ENCODE measurements at regions not wholly inside any gene's neighbourhood (a gene's known extent, or its start where the extent isn't known, plus 50 kb on each side); places are given as distances from the start of the nearest gene placed in this dataset.

DNA sequence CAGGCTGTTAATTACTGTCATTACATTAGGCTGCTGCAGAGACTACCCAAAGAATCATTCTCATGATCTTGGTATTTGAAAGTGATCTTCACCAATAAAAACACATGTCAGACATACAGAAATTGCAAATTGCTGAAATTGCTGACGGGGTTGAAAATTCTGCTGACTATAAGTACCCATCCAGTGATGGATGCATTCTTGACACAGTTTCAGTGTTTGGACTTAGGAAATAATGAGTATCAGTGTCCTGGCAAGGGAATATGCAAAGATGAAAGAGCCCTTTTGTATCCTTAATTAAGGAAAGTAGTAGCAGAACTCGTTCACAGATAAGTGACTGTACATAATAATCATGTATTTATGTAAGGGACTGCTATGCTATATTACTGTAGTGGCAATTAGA lies 221.1 kb upstream of the ATP5MC3 start:
- ATAC-seq, result no peak
- TF ChIP-seq ZNF8 (CRISPR knock-in tag; IDR thresholded peaks at IDR 0.05) (no peak), ISL1 (CRISPR knock-in tag; IDR thresholded peaks at IDR 0.05) (no peak), CREB5 (CRISPR knock-in tag; IDR thresholded peaks at IDR 0.05; ENCODE audit: low read depth) (no peak), ZFP30 (CRISPR knock-in tag; IDR thresholded peaks at IDR 0.05) (no peak), CSRNP3 (CRISPR knock-in tag; IDR thresholded peaks at IDR 0.05) (no peak), ZNF70 (CRISPR knock-in tag; IDR thresholded peaks at IDR 0.05) (no peak), GLIS3 (CRISPR knock-in tag; IDR thresholded peaks at IDR 0.05) (no peak), TOX (CRISPR knock-in tag; IDR thresholded peaks at IDR 0.05; ENCODE audit: borderline replicate concordance) (no peak), PPARA (CRISPR knock-in tag; IDR thresholded peaks at IDR 0.05; ENCODE audit: borderline replicate concordance) (no peak), TCF4 (CRISPR knock-in tag; IDR thresholded peaks at IDR 0.05; ENCODE audit: borderline replicate concordance) (no peak), RARB (CRISPR knock-in tag; IDR thresholded peaks at IDR 0.05) (no peak)

- TF ChIP-seq, protein P1, sequence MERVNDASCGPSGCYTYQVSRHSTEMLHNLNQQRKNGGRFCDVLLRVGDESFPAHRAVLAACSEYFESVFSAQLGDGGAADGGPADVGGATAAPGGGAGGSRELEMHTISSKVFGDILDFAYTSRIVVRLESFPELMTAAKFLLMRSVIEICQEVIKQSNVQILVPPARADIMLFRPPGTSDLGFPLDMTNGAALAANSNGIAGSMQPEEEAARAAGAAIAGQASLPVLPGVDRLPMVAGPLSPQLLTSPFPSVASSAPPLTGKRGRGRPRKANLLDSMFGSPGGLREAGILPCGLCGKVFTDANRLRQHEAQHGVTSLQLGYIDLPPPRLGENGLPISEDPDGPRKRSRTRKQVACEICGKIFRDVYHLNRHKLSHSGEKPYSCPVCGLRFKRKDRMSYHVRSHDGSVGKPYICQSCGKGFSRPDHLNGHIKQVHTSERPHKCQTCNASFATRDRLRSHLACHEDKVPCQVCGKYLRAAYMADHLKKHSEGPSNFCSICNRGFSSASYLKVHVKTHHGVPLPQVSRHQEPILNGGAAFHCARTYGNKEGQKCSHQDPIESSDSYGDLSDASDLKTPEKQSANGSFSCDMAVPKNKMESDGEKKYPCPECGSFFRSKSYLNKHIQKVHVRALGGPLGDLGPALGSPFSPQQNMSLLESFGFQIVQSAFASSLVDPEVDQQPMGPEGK (CRISPR knock-in tag; IDR thresholded peaks at IDR 0.05; ENCODE audit: borderline replicate concordance), result no peak
- TF ChIP-seq OSR1 (CRISPR knock-in tag; IDR thresholded peaks at IDR 0.05), result no peak
- TF ChIP-seq CSRNP3 (CRISPR knock-in tag; IDR thresholded peaks at IDR 0.05), result no peak
- TF ChIP-seq, protein P2, sequence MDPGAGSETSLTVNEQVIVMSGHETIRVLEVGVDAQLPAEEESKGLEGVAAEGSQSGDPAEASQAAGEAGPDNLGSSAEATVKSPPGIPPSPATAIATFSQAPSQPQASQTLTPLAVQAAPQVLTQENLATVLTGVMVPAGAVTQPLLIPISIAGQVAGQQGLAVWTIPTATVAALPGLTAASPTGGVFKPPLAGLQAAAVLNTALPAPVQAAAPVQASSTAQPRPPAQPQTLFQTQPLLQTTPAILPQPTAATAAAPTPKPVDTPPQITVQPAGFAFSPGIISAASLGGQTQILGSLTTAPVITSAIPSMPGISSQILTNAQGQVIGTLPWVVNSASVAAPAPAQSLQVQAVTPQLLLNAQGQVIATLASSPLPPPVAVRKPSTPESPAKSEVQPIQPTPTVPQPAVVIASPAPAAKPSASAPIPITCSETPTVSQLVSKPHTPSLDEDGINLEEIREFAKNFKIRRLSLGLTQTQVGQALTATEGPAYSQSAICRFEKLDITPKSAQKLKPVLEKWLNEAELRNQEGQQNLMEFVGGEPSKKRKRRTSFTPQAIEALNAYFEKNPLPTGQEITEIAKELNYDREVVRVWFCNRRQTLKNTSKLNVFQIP (CRISPR knock-in tag; IDR thresholded peaks at IDR 0.05; ENCODE audit: borderline replicate concordance, low read depth), result no peak
- TF ChIP-seq ZC3H10 (CRISPR knock-in tag; IDR thresholded peaks at IDR 0.05), result no peak
- no peak for TF ChIP-seq ISL1 (CRISPR knock-in tag; IDR thresholded peaks at IDR 0.05)
- no peak for ATAC-seq
Observed at GRCh38 chr2:175401956-175402469, 220.5 kb upstream of the ATP5MC3 start.

GRCh38 chr2:175400975-175401374 lies 219.5 kb upstream of the ATP5MC3 start:
- ATAC-seq, result no peak
- TF ChIP-seq GLIS3 (CRISPR knock-in tag; IDR thresholded peaks at IDR 0.05), result no peak
- TF ChIP-seq, protein P1 (CRISPR knock-in tag; IDR thresholded peaks at IDR 0.05; ENCODE audit: borderline replicate concordance), result no peak
- no peak for TF ChIP-seq TCF4 (CRISPR knock-in tag; IDR thresholded peaks at IDR 0.05; ENCODE audit: borderline replicate concordance)
- TF ChIP-seq TOX (CRISPR knock-in tag; IDR thresholded peaks at IDR 0.05; ENCODE audit: borderline replicate concordance), result no peak
- no peak for TF ChIP-seq ZNF8 (CRISPR knock-in tag; IDR thresholded peaks at IDR 0.05)
- TF ChIP-seq, protein P2 (CRISPR knock-in tag; IDR thresholded peaks at IDR 0.05; ENCODE audit: borderline replicate concordance, low read depth), result no peak
- no peak for TF ChIP-seq TSHZ2 (CRISPR knock-in tag; IDR thresholded peaks at IDR 0.05)
- no peak for TF ChIP-seq SNAI2 (CRISPR knock-in tag; IDR thresholded peaks at IDR 0.05)
- no peak for TF ChIP-seq ZC3H10 (CRISPR knock-in tag; IDR thresholded peaks at IDR 0.05)
- TF ChIP-seq ZFP30 (CRISPR knock-in tag; IDR thresholded peaks at IDR 0.05), result no peak
- TF ChIP-seq ISL1 (CRISPR knock-in tag; IDR thresholded peaks at IDR 0.05), result no peak
- TF ChIP-seq ESRRG (CRISPR knock-in tag; IDR thresholded peaks at IDR 0.05), result no peak
- no peak for TF ChIP-seq CSRNP3 (CRISPR knock-in tag; IDR thresholded peaks at IDR 0.05)
